ENCODE measurements at regions not wholly inside any gene's neighbourhood (a gene's known extent, or its start where the extent isn't known, plus 50 kb on each side); places are given as distances from the start of the nearest gene placed in this dataset.
A peak's percentile ranks its signal among the peaks of the same experiment; 100 is the strongest.

- WGBS, 2 experiments (ENCODE audit: extremely low coverage in 2 of 2, insufficient read length in 1 of 2): 100% methylated on average over 1 of the region's 1 CpG; no CpG with 5 or more reads in 1 of the 2 experiments
- Histone ChIP-seq H4K5ac (ENCODE audit: low read depth, low read length) (no peak overlapping the region), H2AK9ac (replicated peaks; ENCODE audit: low read depth, low read length, poor library complexity) (no peak overlapping the region), H2AK5ac (ENCODE audit: low read depth, low read length) (peak overlapping the region; percentile 20), H3K14ac (replicated peaks; ENCODE audit: low read depth, low read length) (no peak overlapping the region), H3K27ac (ENCODE audit: insufficient read depth, low read length) (no peak overlapping the region), H3K9me1 (ENCODE audit: insufficient read depth, low read length) (peaks cover 21% of the 10 kb centered on the region), H3K9me3 (ENCODE audit: control insufficient read depth, insufficient read depth, low read length) (no peaks in the 10 kb centered on the region), H3K23ac (ENCODE audit: low read depth, low read length) (no peak overlapping the region), H3K4me3 (ENCODE audit: insufficient read depth, low read depth, low read length) (no peak overlapping the region), H2AFZ (replicated peaks; ENCODE audit: low read length, poor library complexity) (no peak overlapping the region), H3K18ac (ENCODE audit: low read depth, low read length) (no peak overlapping the region), H4K91ac (ENCODE audit: insufficient read depth, low read depth, low read length) (no peak overlapping the region), H3K4me1 (ENCODE audit: control insufficient read depth, insufficient read depth, low read length) (peaks cover 32% of the 10 kb centered on the region), H4K8ac (ENCODE audit: low read depth in 2 of 2, low read length in 2 of 2) (no peak overlapping the region; a peak in 1 of 4 replicates), H3K36me3 (ENCODE audit: control insufficient read depth, insufficient read depth, low read length) (no peaks in the 10 kb centered on the region), H2BK15ac (ENCODE audit: low read depth, low read length) (no peak overlapping the region), H3K4ac (ENCODE audit: low read depth, low read length) (peak overlapping the region; percentile 24; the same call in 1 of the 2 replicates), H3K27me3 (ENCODE audit: control insufficient read depth, insufficient read depth, low read length) (no peaks in the 10 kb centered on the region), H4K20me1 (ENCODE audit: insufficient read depth, low read length) (no peaks in the 10 kb centered on the region), H3K56ac (ENCODE audit: extremely low read depth, insufficient read depth, low read length) (no peak overlapping the region), H3K9ac (ENCODE audit: low read depth, low read length) (no peak overlapping the region), H2BK20ac (ENCODE audit: low read depth, low read length) (peak overlapping the region; percentile 77; the same call in 1 of the 2 replicates), H3K79me1 (ENCODE audit: low read depth in 1 of 2, low read length in 2 of 2) (0 out of 4 replicates have a peak, but pooled peaks cover 0 to 4% of the 10 kb centered on the region in 2 experiments), H2BK120ac (ENCODE audit: low read depth, low read length) (peak overlapping the region; percentile 49; the same call in 1 of the 2 replicates), H2BK5ac (ENCODE audit: low read depth, low read length, poor library complexity, severe bottlenecking) (no peak overlapping the region), H3K4me2 (ENCODE audit: low read depth, low read length) (no peak overlapping the region)
- ChIA-PET POLR2A (ENCODE audit: unreplicated experiment) (no interaction called here), CTCF (interaction anchor here (0.5 kb wide), 1 partner anchor 29 kb away, joined by 3 read pairs; no protein-coding TSS in a partner anchor)
- DNase-seq: no peak
- BruUV-seq (replicated peaks): no TSS peak
- dilution Hi-C loops (cut with HindIII; ENCODE audit: low sequenced_read_pairs, unreplicated experiment) (no loop called here), intact Hi-C loops (cut with micrococcal nuclease) (no loop called here), in situ Hi-C loops (cut with MboI; ENCODE audit: low sequenced_read_pairs) (no loop called here)
- no peak for ATAC-seq (ENCODE audit: low read depth)
- TF ChIP-seq RCOR1 (IDR thresholded peaks at IDR 0.05; ENCODE audit: insufficient replicate concordance, low read length) (no peak), MAZ (IDR thresholded peaks at IDR 0.05; ENCODE audit: borderline replicate concordance, low read depth, low read length) (no peak), CHD1 (IDR thresholded peaks at IDR 0.05; ENCODE audit: low read depth, low read length) (no peak), RFX5 (IDR thresholded peaks at IDR 0.05; ENCODE audit: low read depth, low read length) (no peak), BHLHE40 (IDR thresholded peaks at IDR 0.05; ENCODE audit: low read depth, low read length) (no peak), USF2 (IDR thresholded peaks at IDR 0.05; ENCODE audit: low read depth, low read length) (no peak), MXI1 (IDR thresholded peaks at IDR 0.05; ENCODE audit: borderline replicate concordance, low read depth, low read length) (no peak), ELK1 (IDR thresholded peaks at IDR 0.05; ENCODE audit: borderline replicate concordance, low read depth, low read length) (no peak)
Observed at GRCh38 chr2:133974353-133974752, 279.5 kb upstream of the MGAT5 start.
